Ishikawa (cell line): ENCODE measurements at regions not wholly inside any gene's neighbourhood (a gene's known extent, or its start where the extent isn't known, plus 50 kb on each side); places are given as distances from the start of the nearest gene placed in this dataset.

Experiments
- CEBPB ChIP-seq: IDR thresholded peaks from 2 replicates; pipeline ENCODE4 v1.6.1; 2012
- CREB1 ChIP-seq: IDR thresholded peaks from 2 replicates; pipeline ENCODE4 v1.6.1; 2012; ENCODE audit warnings: low read depth
- EP300 ChIP-seq: IDR thresholded peaks from 2 replicates; pipeline ENCODE4 v1.6.1; 2012; ENCODE audit warnings: borderline replicate concordance
- TAF1 ChIP-seq: IDR thresholded peaks from 2 replicates; pipeline ENCODE4 v1.6.1; 2012; ENCODE audit warnings: low read depth, mild to moderate bottlenecking
- TF ChIP-seq, protein P1 (sequence below): IDR thresholded peaks from 2 replicates; pipeline ENCODE4 v1.6.1; 2012; ENCODE audit warnings: low read depth, mild to moderate bottlenecking
- TF ChIP-seq, protein P2 (sequence below): IDR thresholded peaks from 2 replicates; pipeline ENCODE4 v1.6.1; 2012
- TF ChIP-seq, protein P3 (sequence below): IDR thresholded peaks from 2 replicates; pipeline ENCODE4 v1.6.1; 2012

DNA sequence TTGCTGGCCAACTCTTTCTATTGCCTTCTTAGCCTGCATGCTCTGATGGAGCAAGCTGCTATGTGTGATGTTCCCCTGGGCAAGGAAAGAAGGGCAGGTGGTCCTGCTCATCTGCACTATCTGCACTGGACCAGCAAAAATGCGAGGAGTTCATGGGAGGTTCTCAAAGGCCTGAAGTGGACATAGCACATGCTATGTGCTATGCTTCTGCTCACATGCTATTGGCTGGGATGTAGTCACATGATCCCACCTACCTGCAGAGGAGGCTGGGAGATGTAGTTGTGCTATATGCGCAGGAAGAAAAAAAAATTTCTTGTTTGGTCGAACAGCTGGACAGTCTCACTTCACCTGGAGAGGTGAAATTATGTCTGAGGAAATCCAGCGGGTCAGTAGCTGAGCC lies 587.7 kb downstream of the MATN1 start:
- TF ChIP-seq, protein P1, sequence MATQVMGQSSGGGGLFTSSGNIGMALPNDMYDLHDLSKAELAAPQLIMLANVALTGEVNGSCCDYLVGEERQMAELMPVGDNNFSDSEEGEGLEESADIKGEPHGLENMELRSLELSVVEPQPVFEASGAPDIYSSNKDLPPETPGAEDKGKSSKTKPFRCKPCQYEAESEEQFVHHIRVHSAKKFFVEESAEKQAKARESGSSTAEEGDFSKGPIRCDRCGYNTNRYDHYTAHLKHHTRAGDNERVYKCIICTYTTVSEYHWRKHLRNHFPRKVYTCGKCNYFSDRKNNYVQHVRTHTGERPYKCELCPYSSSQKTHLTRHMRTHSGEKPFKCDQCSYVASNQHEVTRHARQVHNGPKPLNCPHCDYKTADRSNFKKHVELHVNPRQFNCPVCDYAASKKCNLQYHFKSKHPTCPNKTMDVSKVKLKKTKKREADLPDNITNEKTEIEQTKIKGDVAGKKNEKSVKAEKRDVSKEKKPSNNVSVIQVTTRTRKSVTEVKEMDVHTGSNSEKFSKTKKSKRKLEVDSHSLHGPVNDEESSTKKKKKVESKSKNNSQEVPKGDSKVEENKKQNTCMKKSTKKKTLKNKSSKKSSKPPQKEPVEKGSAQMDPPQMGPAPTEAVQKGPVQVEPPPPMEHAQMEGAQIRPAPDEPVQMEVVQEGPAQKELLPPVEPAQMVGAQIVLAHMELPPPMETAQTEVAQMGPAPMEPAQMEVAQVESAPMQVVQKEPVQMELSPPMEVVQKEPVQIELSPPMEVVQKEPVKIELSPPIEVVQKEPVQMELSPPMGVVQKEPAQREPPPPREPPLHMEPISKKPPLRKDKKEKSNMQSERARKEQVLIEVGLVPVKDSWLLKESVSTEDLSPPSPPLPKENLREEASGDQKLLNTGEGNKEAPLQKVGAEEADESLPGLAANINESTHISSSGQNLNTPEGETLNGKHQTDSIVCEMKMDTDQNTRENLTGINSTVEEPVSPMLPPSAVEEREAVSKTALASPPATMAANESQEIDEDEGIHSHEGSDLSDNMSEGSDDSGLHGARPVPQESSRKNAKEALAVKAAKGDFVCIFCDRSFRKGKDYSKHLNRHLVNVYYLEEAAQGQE: no peak
- TF ChIP-seq, protein P2, sequence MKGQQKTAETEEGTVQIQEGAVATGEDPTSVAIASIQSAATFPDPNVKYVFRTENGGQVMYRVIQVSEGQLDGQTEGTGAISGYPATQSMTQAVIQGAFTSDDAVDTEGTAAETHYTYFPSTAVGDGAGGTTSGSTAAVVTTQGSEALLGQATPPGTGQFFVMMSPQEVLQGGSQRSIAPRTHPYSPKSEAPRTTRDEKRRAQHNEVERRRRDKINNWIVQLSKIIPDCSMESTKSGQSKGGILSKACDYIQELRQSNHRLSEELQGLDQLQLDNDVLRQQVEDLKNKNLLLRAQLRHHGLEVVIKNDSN: peak; percentile 85
- no peak for TF ChIP-seq CREB1
- TF ChIP-seq, protein P3, sequence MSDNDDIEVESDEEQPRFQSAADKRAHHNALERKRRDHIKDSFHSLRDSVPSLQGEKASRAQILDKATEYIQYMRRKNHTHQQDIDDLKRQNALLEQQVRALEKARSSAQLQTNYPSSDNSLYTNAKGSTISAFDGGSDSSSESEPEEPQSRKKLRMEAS: 0 out of 2 replicates have a peak, but pooled peaks have one; percentile 19
- TF ChIP-seq EP300: no peak
- TF ChIP-seq CEBPB: no peak
- TF ChIP-seq TAF1: no peak
